K562 (cell line): ENCODE measurements at regions not wholly inside any gene's neighbourhood (a gene's known extent, or its start where the extent isn't known, plus 50 kb on each side); places are given as distances from the start of the nearest gene placed in this dataset.

Experiments used
- EP400 ChIP-seq: fragments of 450-650 bp; IDR thresholded peaks from 2 replicates; pipeline ENCODE4 v1.6.1; 2017; ENCODE audit warnings: antibody characterized with exemption, mild to moderate bottlenecking, moderate library complexity
- HDAC1 ChIP-seq, 2 experiments: fragments of 450-650 bp; IDR thresholded peaks; 2 replicates each; pipeline ENCODE4 v1.6.1; 2016 to 2017; ENCODE audit warnings: inconsistent platforms in 1 of 2, mild to moderate bottlenecking in 1 of 2, moderate library complexity in 1 of 2
- MYC ChIP-seq, 2 experiments: fragments of 250-450 bp in 1 of 2; sonication (Bioruptor Pico) in 1 of 2; IDR thresholded peaks; 2 replicates each; pipeline versions ENCODE4 v1.5.1 to v1.6.1; 2012 to 2021; ENCODE audit warnings: low read depth in 2 of 2, borderline replicate concordance in 1 of 2, improper control_type of control experiment in 1 of 2, low read length in 1 of 2, mild to moderate bottlenecking in 1 of 2, moderate library complexity in 1 of 2
- RBBP5 ChIP-seq: fragments of 200-600 bp; sonication (generic); IDR thresholded peaks from 2 replicates; pipeline ENCODE4 v1.6.1; 2012; ENCODE audit warnings: borderline replicate concordance, mild to moderate bottlenecking, low read length, control low read depth, inconsistent platforms; ENCODE audit not compliant: insufficient read depth, poor library complexity, severe bottlenecking
- RBM34 ChIP-seq: fragments of 200-400 bp; formaldehyde crosslinking; IDR thresholded peaks from 2 replicates; pipeline ENCODE4 v1.6.1; 2018; ENCODE audit warnings: low read length, borderline replicate concordance; ENCODE audit not compliant: insufficient read depth
- SAFB ChIP-seq: fragments of 200-400 bp; formaldehyde crosslinking; IDR thresholded peaks from 2 replicates; pipeline ENCODE4 v1.6.1; 2017; ENCODE audit warnings: low read depth, low read length, borderline replicate concordance
- ZNF785 ChIP-seq: fragments of 250-450 bp; sonication (Bioruptor Pico); IDR thresholded peaks from 2 replicates; pipeline ENCODE4 v1.4.0; 2020; ENCODE audit warnings: mild to moderate bottlenecking
- TF ChIP-seq, protein P1 (sequence below), 2 experiments: fragments of 450-650 bp in 1 of 2; sonication (generic) in 1 of 2; formaldehyde crosslinking in 1 of 2; IDR thresholded peaks; 2 replicates each; pipeline versions ENCODE4 v1.7.1 to v1.9.0; 2016 to 2022; ENCODE audit warnings: inconsistent platforms in 1 of 2, mild to moderate bottlenecking in 1 of 2, missing genetic modification reagents in 1 of 2
- TF ChIP-seq, protein P2 (sequence below): sonication (generic); formaldehyde crosslinking; IDR thresholded peaks from 2 replicates; pipeline ENCODE4 v1.8.0; 2023; ENCODE audit warnings: missing genetic modification reagents, mild to moderate bottlenecking, borderline replicate concordance

DNA sequence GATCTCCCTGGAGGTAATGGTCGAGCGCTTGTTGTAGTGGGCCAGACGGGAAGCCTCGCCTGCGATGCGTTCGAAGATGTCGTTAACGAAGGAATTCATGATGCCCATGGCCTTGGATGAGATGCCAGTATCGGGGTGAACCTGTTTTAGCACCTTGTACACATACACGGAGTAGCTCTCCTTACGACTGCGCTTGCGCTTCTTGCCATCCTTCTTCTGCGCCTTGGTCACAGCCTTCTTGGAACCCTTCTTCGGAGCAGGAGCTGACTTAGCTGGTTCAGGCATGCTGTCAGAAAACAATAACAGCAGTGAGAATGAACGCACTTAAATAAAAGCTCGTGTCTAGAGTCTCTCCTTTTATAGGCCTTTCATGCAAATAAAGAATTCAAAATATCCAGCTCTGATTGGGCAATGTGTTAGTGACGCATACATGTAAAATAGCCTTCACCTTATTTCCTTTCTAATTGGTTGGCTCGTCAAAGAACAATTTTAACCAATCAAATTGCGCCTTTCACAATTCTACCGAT is 129.2 kb downstream of the HFE start (continued):
- TF ChIP-seq, protein P1, sequence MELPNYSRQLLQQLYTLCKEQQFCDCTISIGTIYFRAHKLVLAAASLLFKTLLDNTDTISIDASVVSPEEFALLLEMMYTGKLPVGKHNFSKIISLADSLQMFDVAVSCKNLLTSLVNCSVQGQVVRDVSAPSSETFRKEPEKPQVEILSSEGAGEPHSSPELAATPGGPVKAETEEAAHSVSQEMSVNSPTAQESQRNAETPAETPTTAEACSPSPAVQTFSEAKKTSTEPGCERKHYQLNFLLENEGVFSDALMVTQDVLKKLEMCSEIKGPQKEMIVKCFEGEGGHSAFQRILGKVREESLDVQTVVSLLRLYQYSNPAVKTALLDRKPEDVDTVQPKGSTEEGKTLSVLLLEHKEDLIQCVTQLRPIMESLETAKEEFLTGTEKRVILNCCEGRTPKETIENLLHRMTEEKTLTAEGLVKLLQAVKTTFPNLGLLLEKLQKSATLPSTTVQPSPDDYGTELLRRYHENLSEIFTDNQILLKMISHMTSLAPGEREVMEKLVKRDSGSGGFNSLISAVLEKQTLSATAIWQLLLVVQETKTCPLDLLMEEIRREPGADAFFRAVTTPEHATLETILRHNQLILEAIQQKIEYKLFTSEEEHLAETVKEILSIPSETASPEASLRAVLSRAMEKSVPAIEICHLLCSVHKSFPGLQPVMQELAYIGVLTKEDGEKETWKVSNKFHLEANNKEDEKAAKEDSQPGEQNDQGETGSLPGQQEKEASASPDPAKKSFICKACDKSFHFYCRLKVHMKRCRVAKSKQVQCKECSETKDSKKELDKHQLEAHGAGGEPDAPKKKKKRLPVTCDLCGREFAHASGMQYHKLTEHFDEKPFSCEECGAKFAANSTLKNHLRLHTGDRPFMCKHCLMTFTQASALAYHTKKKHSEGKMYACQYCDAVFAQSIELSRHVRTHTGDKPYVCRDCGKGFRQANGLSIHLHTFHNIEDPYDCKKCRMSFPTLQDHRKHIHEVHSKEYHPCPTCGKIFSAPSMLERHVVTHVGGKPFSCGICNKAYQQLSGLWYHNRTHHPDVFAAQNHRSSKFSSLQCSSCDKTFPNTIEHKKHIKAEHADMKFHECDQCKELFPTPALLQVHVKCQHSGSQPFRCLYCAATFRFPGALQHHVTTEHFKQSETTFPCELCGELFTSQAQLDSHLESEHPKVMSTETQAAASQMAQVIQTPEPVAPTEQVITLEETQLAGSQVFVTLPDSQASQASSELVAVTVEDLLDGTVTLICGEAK (IDR thresholded peaks at IDR 0.05) = 0 out of 2 replicates have a peak, but pooled peaks have one; percentile 8
- TF ChIP-seq, protein P1 (CRISPR knock-in tag; IDR thresholded peaks at IDR 0.05) = peak; percentile 77
- TF ChIP-seq, protein P2, sequence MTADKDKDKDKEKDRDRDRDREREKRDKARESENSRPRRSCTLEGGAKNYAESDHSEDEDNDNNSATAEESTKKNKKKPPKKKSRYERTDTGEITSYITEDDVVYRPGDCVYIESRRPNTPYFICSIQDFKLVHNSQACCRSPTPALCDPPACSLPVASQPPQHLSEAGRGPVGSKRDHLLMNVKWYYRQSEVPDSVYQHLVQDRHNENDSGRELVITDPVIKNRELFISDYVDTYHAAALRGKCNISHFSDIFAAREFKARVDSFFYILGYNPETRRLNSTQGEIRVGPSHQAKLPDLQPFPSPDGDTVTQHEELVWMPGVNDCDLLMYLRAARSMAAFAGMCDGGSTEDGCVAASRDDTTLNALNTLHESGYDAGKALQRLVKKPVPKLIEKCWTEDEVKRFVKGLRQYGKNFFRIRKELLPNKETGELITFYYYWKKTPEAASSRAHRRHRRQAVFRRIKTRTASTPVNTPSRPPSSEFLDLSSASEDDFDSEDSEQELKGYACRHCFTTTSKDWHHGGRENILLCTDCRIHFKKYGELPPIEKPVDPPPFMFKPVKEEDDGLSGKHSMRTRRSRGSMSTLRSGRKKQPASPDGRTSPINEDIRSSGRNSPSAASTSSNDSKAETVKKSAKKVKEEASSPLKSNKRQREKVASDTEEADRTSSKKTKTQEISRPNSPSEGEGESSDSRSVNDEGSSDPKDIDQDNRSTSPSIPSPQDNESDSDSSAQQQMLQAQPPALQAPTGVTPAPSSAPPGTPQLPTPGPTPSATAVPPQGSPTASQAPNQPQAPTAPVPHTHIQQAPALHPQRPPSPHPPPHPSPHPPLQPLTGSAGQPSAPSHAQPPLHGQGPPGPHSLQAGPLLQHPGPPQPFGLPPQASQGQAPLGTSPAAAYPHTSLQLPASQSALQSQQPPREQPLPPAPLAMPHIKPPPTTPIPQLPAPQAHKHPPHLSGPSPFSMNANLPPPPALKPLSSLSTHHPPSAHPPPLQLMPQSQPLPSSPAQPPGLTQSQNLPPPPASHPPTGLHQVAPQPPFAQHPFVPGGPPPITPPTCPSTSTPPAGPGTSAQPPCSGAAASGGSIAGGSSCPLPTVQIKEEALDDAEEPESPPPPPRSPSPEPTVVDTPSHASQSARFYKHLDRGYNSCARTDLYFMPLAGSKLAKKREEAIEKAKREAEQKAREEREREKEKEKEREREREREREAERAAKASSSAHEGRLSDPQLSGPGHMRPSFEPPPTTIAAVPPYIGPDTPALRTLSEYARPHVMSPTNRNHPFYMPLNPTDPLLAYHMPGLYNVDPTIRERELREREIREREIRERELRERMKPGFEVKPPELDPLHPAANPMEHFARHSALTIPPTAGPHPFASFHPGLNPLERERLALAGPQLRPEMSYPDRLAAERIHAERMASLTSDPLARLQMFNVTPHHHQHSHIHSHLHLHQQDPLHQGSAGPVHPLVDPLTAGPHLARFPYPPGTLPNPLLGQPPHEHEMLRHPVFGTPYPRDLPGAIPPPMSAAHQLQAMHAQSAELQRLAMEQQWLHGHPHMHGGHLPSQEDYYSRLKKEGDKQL = peak; percentile 99; the same call in 1 of the 2 replicates
- TF ChIP-seq MYC (IDR thresholded peaks at IDR 0.05; ENCODE audit: low read depth, low read length) (peak; percentile 65; the same call in 1 of the 2 replicates), MYC (CRISPR knock-in tag; IDR thresholded peaks at IDR 0.05; ENCODE audit: borderline replicate concordance, low read depth) (no peak), RBM34 (no peak), EP400 (no peak), ZNF785 (CRISPR knock-in tag) (no peak), SAFB (peak; percentile 59; the same call in 1 of the 2 replicates), RBBP5 (no peak), HDAC1 (IDR thresholded peaks at IDR 0.05) (peak in 1 of 2 experiments; percentile 79; a peak in 3 of 4 replicates)
